Activated naive CD4-positive, alpha-beta T cell treated with anti-CD3 and anti-CD28 coated beads, Interleukin-2, amount 50 U/mL, for 24 hours (primary cell): ENCODE measurements at regions not wholly inside any gene's neighbourhood (a gene's known extent, or its start where the extent isn't known, plus 50 kb on each side); places are given as distances from the start of the nearest gene placed in this dataset.

Experiments used
- H3K27ac Mint-ChIP-seq: one replicate; pipeline ENCODE4 v1.8.0; 2021; ENCODE audit warnings: mild to moderate bottlenecking, mixed read lengths
- H3K27me3 Mint-ChIP-seq: one replicate; pipeline ENCODE4 v1.8.0; 2021; ENCODE audit warnings: mixed read lengths
- H3K36me3 Mint-ChIP-seq: one replicate; pipeline ENCODE4 v1.8.0; 2021; ENCODE audit warnings: mixed read lengths
- H3K4me1 Mint-ChIP-seq: one replicate; pipeline ENCODE4 v1.8.0; 2021; ENCODE audit warnings: mixed read lengths
- H3K4me3 Mint-ChIP-seq: one replicate; pipeline ENCODE4 v1.8.0; 2021; ENCODE audit warnings: mild to moderate bottlenecking, mixed read lengths
- H3K9me3 Mint-ChIP-seq: one replicate; pipeline ENCODE4 v1.8.0; 2021; ENCODE audit warnings: mixed read lengths

DNA sequence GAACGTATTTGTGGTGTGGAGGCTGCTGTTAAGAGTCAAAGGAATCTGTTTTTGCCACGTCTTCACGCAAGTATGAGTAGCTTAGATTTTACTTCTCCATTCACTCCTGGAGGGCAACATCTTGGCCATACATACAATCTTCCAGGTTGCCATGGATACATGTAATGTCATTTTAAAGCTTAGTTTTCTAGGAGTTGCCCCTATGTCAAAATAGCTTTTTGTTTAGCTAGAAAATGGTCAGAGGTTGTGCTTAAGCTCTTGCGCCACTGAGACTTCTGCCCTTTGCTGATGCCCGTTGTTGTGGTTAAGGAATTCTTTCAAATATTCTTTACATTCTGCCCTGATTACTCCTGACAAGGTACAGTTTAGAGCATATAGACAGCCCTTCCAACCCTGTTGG, 245.4 kb upstream of the TFPI start:
- H3K4me3 Mint-ChIP-seq: no peak overlapping the region
- no peaks in the 10 kb centered on the region for H3K4me1 Mint-ChIP-seq
- no peak overlapping the region for H3K27ac Mint-ChIP-seq
- H3K9me3 Mint-ChIP-seq: peaks cover 9% of the 10 kb centered on the region
- no peaks in the 10 kb centered on the region for H3K27me3 Mint-ChIP-seq
- no peaks in the 10 kb centered on the region for H3K36me3 Mint-ChIP-seq

DNA sequence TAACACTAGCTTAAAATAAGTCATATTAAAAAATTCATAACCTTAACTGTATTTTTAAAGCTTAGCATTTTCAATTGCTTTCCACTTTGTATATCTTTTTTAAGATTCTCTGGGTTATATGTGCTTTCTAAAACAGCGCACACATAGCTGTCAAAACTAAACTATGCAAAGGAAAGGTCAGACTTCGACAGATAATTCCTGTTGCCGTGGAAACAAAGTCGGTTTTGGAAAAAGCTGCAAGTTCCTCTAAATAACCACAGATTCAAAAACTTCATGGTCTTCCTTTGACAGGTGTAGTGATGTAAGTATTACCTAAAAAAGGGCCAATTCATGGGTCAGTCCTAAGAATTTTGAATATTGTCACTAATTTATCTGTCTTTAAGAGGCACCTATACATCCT, 249.6 kb upstream of the TFPI start:
- H3K9me3 Mint-ChIP-seq: peaks cover 5% of the 10 kb centered on the region
- no peaks in the 10 kb centered on the region for H3K36me3 Mint-ChIP-seq
- no peaks in the 10 kb centered on the region for H3K4me1 Mint-ChIP-seq
- H3K4me3 Mint-ChIP-seq: no peak overlapping the region
- no peaks in the 10 kb centered on the region for H3K27me3 Mint-ChIP-seq
- H3K27ac Mint-ChIP-seq: no peak overlapping the region

DNA sequence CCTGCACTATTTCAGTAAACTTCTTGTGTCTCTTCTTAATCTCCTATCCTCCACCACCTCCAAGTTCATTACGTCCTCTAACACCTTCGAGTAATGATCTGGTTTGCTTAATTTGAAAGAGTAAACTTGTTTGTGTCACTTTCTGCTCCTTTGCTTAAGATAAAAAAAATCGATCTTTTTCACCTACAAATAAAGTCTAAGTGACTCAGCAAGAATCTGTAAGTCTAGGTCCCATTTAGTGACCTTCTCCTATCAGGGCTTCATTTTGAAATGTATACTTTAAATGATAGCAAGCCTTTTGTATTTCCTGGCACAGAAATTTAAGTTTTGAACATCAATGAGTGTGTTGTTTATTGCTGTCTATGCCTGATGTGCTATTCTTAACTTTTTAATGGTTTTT, 260.9 kb upstream of the TFPI start:
- Mint-ChIP-seq H3K27me3 (no peaks in the 10 kb centered on the region), H3K4me3 (no peak overlapping the region), H3K36me3 (no peaks in the 10 kb centered on the region), H3K9me3 (no peaks in the 10 kb centered on the region), H3K27ac (no peak overlapping the region), H3K4me1 (no peaks in the 10 kb centered on the region)

DNA sequence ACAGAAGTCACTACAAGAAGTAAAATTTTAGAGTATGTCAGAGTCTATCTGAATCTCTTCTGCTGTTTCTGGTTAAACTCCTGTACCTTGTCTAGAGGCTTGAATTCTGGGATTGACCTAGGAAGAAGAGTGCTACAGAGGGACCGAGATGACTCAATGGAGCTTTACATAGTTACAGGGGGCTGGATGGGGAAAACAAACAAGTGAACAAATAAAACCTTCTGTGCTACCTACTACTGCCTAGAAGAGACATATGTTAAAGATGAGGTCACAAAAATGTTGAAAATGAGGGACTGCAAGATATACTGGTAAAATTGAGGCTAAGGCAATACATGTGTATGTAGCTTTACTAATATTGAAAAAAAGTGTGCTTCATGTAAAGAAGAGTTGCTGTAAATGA, 265.4 kb upstream of the TFPI start:
- H3K4me3 Mint-ChIP-seq: no peak overlapping the region
- no peaks in the 10 kb centered on the region for H3K36me3 Mint-ChIP-seq
- H3K27me3 Mint-ChIP-seq: no peaks in the 10 kb centered on the region
- no peak overlapping the region for H3K27ac Mint-ChIP-seq
- H3K9me3 Mint-ChIP-seq: no peaks in the 10 kb centered on the region
- H3K4me1 Mint-ChIP-seq: no peaks in the 10 kb centered on the region

DNA sequence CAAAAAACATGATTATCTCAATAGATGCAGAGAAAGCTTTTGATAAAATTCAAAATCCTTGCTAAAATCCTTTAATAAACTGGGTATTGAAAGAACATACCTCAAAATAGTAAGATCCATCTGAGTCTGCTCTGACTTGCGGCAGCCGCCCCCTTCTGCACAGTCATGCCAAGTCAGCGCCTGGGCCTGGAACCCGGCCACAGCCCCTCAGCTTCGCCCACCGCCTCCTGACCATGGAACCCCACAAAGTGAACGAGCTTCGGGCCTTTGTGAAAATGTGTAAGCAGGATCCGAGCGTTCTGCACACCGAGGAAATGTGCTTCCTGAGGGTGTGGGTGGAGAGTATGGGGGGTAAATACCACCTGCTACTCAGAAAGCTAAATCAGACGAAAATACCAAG, 270.9 kb upstream of the TFPI start:
- no peaks in the 10 kb centered on the region for H3K4me1 Mint-ChIP-seq
- no peaks in the 10 kb centered on the region for H3K9me3 Mint-ChIP-seq
- no peak overlapping the region for H3K27ac Mint-ChIP-seq
- no peak overlapping the region for H3K4me3 Mint-ChIP-seq
- H3K27me3 Mint-ChIP-seq: no peaks in the 10 kb centered on the region
- no peaks in the 10 kb centered on the region for H3K36me3 Mint-ChIP-seq

DNA sequence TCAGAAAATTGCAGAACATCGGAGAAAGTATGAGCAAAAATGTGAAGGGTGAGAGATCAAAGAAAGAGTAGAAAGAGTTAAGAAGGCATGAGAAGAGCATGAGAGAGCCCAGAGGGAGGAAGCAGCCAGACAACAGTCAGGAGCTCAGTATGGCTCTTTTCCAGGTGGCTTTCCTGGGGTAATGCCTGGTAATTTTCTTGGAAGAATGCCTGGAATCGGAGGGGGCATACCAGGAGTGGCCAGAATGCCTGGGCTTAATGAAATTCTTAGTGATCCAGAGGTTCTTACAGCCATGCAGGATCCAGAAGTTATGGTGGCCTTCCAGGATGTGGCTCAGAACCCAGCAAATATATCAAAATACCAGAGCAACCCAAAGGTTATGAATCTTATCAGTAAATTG, 271.8 kb upstream of the TFPI start:
- no peak overlapping the region for H3K27ac Mint-ChIP-seq
- no peaks in the 10 kb centered on the region for H3K27me3 Mint-ChIP-seq
- H3K36me3 Mint-ChIP-seq: no peaks in the 10 kb centered on the region
- H3K9me3 Mint-ChIP-seq: no peaks in the 10 kb centered on the region
- no peak overlapping the region for H3K4me3 Mint-ChIP-seq
- H3K4me1 Mint-ChIP-seq: no peaks in the 10 kb centered on the region

DNA sequence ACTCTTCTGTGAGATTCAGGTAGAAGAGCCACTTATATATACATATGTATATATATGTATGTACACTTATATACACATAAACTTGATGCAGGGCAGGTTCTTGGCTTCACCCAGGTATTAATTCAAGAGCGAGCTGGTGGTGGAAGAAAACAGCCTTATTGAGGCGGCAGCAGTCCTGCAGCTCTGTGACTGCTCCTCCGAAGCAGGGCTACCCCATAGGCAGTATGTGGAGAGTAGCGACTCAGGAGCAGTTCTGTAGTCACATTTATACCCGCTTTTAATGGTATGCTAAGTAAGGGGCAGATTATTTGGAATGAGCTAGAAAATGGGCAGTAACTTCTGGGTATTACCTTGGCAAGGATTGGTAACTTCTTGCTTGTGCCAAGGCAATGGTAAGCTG, 280.6 kb upstream of the TFPI start:
- no peak overlapping the region for H3K4me3 Mint-ChIP-seq

DNA sequence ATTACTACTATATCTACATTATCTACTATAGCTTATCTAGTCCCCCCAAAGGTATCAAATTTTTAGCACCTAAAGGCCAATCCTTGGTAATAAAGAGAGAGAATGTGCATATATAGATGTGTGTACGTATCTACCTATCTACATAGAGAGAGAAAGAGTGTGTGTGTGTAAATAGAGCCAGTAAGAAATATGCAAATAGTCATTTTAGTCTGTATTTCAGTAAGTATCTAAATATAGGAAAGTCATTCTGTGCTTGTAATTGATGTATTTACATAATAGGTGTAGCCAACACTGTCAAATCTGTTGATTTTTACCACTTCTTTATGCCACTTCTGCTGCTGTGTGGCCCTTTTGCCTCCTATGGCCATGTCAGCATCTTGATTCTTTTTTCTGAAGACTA, 284.5 kb upstream of the TFPI start:
- Mint-ChIP-seq H3K4me1 (no peaks in the 10 kb centered on the region), H3K36me3 (no peaks in the 10 kb centered on the region), H3K4me3 (no peak overlapping the region), H3K27ac (no peak overlapping the region), H3K9me3 (no peaks in the 10 kb centered on the region), H3K27me3 (no peaks in the 10 kb centered on the region)

More for the DNA sequence above, 280.6 kb upstream of the TFPI start:
- Mint-ChIP-seq H3K27me3 (no peaks in the 10 kb centered on the region), H3K9me3 (no peaks in the 10 kb centered on the region), H3K27ac (no peak overlapping the region), H3K36me3 (no peaks in the 10 kb centered on the region), H3K4me1 (no peaks in the 10 kb centered on the region)

DNA sequence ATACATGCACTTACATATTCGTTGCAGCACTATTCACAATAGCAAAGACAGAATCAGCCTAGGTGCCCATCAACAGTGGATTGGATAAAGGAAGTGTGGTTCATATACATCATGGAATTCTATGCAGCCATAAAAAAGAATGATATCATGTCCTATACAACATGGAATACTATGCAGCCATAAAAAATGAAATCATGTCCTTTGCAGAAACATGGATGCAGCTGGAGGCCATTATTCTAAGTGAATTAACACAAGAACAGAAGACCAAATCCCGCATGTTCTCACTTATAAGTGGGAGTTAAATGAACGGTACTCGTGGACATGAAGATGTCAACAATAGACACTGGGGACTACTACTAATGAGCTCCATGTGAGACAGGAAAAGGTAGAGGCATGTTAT, 288.1 kb upstream of the TFPI start:
- H3K36me3 Mint-ChIP-seq: no peaks in the 10 kb centered on the region
- no peak overlapping the region for H3K4me3 Mint-ChIP-seq

DNA sequence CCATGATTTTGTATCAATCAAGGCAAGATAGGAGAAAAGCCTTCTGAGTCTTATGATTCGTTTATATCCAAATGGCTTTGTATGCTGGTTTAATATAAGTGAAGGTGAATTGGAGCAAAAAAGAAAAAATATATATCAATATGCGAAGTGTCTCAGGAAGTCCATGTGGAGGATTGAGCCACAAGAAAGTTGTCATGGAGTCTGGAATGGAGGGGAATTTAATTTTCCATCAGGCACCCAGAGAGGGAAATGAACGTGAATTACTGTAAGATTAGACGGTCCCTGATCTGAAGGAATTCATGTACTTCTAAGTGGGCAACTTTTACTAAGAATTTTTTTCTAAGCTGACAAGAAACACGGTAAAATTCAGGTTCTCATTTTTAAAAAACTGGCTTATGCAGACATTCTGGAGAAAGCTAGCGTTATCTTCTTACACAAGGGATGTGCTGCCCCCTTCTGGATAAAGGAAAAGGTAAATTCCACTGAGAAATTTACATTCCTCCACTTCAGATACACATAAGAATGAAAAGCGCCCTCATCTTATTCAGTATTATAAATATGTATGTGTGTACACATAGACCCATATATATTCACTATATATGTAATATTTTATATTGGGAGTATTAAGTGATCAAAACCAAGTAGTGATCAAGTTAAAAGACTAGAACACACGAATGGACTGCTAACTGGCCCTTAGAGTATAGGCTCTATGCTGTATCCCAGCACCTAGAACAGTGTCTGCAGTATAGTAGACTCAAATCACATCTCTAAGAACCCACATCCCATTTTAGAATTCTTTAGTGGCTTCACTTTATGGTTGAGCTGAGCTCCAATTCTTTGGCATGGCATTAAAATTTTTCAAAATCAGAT, 289.0 kb upstream of the TFPI start:
- H3K4me1 Mint-ChIP-seq: no peaks in the 10 kb centered on the region
- no peaks in the 10 kb centered on the region for H3K36me3 Mint-ChIP-seq
- H3K27me3 Mint-ChIP-seq: no peaks in the 10 kb centered on the region
- H3K9me3 Mint-ChIP-seq: no peaks in the 10 kb centered on the region
- H3K27ac Mint-ChIP-seq: no peak overlapping the region
- no peak overlapping the region for H3K4me3 Mint-ChIP-seq

More for the DNA sequence above, 288.1 kb upstream of the TFPI start:
- H3K9me3 Mint-ChIP-seq: no peaks in the 10 kb centered on the region
- no peak overlapping the region for H3K27ac Mint-ChIP-seq
- no peaks in the 10 kb centered on the region for H3K4me1 Mint-ChIP-seq
- H3K27me3 Mint-ChIP-seq: no peaks in the 10 kb centered on the region

DNA sequence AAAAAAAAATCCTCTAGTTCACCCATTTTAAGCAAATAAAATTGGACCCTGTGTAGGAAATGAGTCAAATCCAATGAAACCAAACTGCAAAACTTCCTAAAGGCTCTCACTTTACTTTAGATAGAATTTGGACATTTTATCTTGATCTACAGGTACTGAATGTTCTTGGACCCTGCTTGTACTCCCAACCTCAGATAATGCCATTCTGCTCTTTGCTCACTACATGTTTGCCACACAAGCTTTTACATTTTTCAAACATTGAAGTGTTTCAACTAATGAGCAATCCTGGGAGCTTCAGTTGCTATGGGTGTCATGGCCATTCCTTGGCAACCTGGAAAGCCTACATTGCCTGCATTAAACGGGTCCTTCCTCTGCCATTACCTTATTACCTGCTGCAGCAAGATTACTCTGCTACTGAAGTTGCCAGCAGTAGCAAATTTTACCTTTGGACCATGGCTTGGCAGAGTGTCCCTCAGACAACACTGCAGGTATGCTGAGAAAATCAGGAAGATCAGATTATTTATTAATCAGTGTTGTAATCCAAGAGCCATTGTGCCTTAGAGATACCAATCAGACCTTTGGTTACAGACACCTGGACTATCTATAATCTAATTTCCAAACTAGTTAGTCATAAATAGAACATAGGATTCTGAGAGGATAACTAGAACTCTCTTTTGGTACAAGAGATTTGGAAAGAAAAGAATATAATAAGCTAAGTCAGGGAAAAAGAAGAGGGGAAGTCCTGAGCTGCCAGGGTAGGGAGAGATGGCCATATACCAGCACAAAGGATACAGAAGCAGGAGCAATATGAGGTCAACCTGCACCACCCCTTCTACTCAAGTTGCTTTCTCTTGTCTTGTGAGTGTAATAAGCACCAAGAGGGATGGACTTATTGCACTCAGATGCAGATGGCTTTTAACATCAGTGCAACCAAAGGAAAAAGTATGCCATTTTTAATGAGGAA, 293.3 kb upstream of the TFPI start:
- H3K4me1 Mint-ChIP-seq: no peaks in the 10 kb centered on the region
- H3K9me3 Mint-ChIP-seq: no peaks in the 10 kb centered on the region
- no peaks in the 10 kb centered on the region for H3K27me3 Mint-ChIP-seq
- no peaks in the 10 kb centered on the region for H3K36me3 Mint-ChIP-seq
- no peak overlapping the region for H3K27ac Mint-ChIP-seq
- no peak overlapping the region for H3K4me3 Mint-ChIP-seq

DNA sequence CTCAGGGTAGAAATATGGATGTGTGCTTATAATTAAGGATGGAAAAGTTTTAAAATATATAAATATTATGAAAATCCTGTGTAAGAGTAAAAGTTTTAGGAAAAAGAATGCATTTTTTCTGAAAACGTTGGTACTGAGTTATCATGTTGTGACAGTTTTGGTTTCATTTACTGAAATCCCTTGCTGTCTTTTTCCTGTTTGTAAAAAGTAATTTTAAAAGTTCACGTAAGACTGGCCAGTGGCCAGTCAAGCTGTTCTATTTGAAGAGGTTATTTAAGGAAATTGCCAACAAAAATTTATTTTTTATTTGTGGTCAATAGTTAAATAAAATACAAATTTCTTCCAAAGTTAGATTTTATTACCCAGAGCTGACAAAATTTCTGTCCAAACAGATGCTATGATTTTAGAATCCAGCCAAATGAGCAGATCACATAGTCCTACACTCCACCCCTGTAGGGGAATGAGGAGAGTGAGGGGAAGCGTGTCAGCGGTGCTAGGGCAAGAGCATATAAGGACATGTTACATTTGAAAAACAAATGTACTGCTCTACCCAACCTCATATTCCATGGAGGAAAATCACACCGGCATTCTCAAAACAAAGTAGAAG, 297.8 kb upstream of the TFPI start:
- H3K27me3 Mint-ChIP-seq: no peaks in the 10 kb centered on the region
- H3K9me3 Mint-ChIP-seq: no peaks in the 10 kb centered on the region
- H3K27ac Mint-ChIP-seq: no peak overlapping the region
- no peak overlapping the region for H3K4me3 Mint-ChIP-seq
- no peaks in the 10 kb centered on the region for H3K36me3 Mint-ChIP-seq
- no peaks in the 10 kb centered on the region for H3K4me1 Mint-ChIP-seq

DNA sequence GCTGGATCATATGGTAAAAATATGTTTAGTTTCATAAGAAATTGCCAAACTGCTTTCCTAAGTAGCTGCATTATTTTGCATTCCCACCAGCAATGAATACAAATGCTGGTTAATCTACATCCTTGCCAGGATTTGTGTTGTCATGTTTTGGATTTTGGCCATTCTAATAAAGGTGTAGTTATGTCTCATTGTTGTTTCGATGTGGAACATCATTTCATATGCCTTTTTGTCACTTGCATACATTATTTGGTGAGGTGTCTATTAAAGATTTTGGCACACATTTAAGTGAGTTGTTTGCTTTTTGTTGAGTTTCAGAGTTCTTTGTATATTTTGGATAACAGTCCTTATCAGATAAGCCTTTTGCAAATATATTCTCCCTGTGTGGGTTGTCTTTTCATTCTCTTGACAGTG, 299.2 kb upstream of the TFPI start:
- Mint-ChIP-seq H3K27ac (no peak overlapping the region), H3K36me3 (no peaks in the 10 kb centered on the region), H3K4me1 (no peaks in the 10 kb centered on the region), H3K9me3 (no peaks in the 10 kb centered on the region), H3K27me3 (no peaks in the 10 kb centered on the region), H3K4me3 (no peak overlapping the region)

DNA sequence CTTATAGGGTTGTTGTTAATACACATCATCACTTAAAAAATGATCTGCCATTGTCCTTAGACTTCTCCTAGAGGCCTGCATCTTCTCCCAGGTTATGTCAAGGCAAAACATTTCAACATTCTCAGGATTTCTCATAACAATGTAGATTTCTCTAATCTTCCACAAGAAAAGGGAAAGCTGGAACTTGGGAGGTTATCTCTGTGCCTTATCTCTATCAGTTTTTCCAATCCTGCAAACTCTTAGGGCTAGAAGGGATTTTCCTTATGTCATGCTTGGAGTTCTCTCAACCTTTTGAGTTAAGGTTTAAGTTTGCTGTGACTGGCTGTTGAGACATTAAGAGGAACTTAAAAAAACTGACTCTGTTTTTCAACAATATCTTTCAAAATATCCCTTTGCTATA, 300.6 kb upstream of the TFPI start:
- H3K9me3 Mint-ChIP-seq: no peaks in the 10 kb centered on the region
- H3K4me3 Mint-ChIP-seq: no peak overlapping the region
- no peak overlapping the region for H3K27ac Mint-ChIP-seq
- no peaks in the 10 kb centered on the region for H3K36me3 Mint-ChIP-seq
- no peaks in the 10 kb centered on the region for H3K27me3 Mint-ChIP-seq
- no peaks in the 10 kb centered on the region for H3K4me1 Mint-ChIP-seq

DNA sequence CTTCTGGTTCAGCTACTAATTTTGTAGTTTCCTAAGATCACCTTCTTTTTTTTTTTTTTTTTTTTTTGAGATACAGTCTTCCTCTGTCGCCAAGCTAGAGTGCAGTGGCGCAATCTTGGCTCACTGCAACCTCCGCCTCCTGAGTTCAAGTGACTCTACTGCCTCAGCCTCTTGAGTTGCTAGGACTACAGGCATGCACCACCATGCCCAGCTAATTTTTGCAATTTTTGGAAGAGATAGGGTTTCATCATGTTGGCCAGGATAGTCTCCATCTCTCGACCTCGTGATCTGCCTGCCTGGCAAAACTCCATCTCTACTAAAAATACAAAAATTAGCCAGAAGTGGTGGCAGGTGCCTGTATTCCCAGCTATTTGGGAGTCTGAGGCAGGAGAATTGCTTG, 301.5 kb upstream of the TFPI start:
- no peaks in the 10 kb centered on the region for H3K27me3 Mint-ChIP-seq
- H3K4me1 Mint-ChIP-seq: no peaks in the 10 kb centered on the region
- H3K27ac Mint-ChIP-seq: no peak overlapping the region
- no peak overlapping the region for H3K4me3 Mint-ChIP-seq
- no peaks in the 10 kb centered on the region for H3K36me3 Mint-ChIP-seq
- H3K9me3 Mint-ChIP-seq: no peaks in the 10 kb centered on the region

DNA sequence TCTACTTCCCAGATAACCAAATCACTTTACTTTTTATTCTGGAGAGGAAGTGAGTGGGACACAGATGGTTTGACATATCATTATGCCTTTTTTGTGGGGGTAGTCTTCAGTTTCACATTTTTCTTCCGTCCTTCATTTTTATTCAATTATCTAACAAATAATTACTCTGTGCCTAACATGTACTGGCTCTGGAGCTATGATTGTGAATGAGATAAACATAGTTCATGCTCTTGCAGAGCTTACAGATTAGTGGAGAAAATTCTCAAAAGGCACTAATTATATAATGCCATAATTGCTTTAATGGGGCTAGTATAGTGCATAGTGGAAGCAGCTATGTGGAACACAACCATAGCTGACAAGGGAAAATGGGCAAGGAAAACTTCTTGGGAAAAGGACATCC, 303.6 kb upstream of the TFPI start:
- H3K36me3 Mint-ChIP-seq: no peaks in the 10 kb centered on the region
- no peak overlapping the region for H3K27ac Mint-ChIP-seq
- no peak overlapping the region for H3K4me3 Mint-ChIP-seq
- H3K27me3 Mint-ChIP-seq: no peaks in the 10 kb centered on the region
- no peaks in the 10 kb centered on the region for H3K9me3 Mint-ChIP-seq
- H3K4me1 Mint-ChIP-seq: no peaks in the 10 kb centered on the region
